ENCODE measurements at regions not wholly inside any gene's neighbourhood (a gene's known extent, or its start where the extent isn't known, plus 50 kb on each side); places are given as distances from the start of the nearest gene placed in this dataset.

DNA sequence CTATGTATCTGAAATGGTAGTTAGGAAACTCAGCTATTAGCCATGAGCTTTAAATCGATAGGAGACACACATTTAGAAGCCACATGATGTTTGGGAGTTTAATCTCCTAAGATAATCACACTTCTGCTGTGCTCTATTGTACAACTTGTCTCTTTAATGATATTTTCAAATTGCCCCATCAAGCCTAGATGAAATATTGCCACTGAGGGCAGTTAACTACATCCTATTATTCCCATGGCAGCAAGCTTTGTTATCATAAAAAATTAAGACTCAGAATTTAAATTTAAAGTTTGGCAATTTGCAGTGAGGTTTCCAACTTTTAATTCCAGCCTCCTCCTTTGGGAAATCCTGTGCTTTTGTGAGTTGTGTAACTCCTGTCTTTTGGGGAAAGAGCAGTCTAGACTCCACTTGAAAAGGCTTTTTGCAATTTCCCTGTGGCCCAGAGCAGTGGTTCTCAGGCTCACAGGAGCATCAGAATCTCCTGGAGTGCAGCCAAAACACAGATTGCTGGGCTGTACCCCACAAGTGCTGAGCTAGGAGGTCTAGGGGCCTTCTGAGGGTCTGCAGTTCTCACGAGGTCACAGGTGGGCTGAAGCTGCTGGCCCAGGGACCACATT, 792.4 kb downstream of the QKI start:
- H3K4me3 ChIP-seq (ENCODE audit: low read depth in 1 of 2, low read length in 2 of 2): no peak overlapping the region
- no peak overlapping the region for H3K27ac ChIP-seq (ENCODE audit: low read depth, low read length)
- H3K9me3 ChIP-seq (ENCODE audit: control insufficient read depth in 1 of 2, low read length in 2 of 2): peaks cover 4 to 12% of the 10 kb centered on the region in 2 donors
- no peak overlapping the region for H3K9ac ChIP-seq (ENCODE audit: low read depth in 1 of 2, low read length in 2 of 2)
- H3K36me3 ChIP-seq (ENCODE audit: control insufficient read depth in 1 of 2, insufficient read depth in 2 of 2, low read length in 2 of 2): no peaks in the 10 kb centered on the region
- no peaks in the 10 kb centered on the region for H3K4me1 ChIP-seq (ENCODE audit: control insufficient read depth in 1 of 2, insufficient read depth in 2 of 2, low read length in 2 of 2)
- no peaks in the 10 kb centered on the region for H3K27me3 ChIP-seq (ENCODE audit: control insufficient read depth in 1 of 2, insufficient read depth in 2 of 2, low read length in 2 of 2)

DNA sequence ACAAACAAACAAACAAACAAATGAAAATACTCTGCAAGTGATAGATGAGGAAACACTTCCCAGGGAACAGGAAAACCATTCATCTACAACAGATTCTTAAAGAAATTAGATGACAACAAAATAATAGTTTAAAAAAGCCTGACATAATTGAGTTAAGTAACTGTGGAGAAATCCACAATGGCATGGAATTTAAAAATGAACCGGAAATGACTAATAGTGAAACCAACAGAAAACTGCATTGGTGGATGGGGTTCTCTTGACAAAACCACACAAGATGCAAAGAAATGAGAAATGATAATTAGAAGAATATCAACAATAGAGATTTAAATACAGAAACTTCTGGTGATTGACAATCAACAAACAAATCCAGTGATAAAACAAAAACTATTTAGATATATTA, 785.6 kb downstream of the QKI start:
- Histone ChIP-seq H3K27ac (ENCODE audit: low read depth, low read length) (no peak overlapping the region), H3K9me3 (ENCODE audit: control insufficient read depth in 1 of 2, low read length in 2 of 2) (peaks cover 0 to 8% of the 10 kb centered on the region in 2 donors), H3K36me3 (ENCODE audit: control insufficient read depth in 1 of 2, insufficient read depth in 2 of 2, low read length in 2 of 2) (no peaks in the 10 kb centered on the region), H3K4me3 (ENCODE audit: low read depth in 1 of 2, low read length in 2 of 2) (no peak overlapping the region), H3K4me1 (ENCODE audit: control insufficient read depth in 1 of 2, insufficient read depth in 2 of 2, low read length in 2 of 2) (no peaks in the 10 kb centered on the region), H3K27me3 (ENCODE audit: control insufficient read depth in 1 of 2, insufficient read depth in 2 of 2, low read length in 2 of 2) (no peaks in the 10 kb centered on the region), H3K9ac (ENCODE audit: low read depth in 1 of 2, low read length in 2 of 2) (no peak overlapping the region)

DNA sequence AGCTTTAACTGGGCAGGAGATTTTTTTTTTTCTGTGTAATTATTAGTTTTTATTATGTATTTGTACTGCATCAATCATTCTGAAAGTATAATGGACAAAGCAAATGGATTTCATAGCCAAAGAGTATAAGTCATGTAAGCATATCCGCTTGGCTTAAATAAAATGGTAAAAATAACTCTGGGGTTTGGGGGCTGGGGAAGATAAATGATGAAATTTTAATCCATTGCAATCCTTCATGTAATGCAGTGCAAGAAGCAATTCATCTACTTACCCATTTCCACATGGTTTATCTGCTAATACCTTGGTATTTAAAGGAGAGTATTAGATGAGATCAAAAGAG, 781.4 kb downstream of the QKI start:
- Histone ChIP-seq H3K4me1 (ENCODE audit: control insufficient read depth in 1 of 2, insufficient read depth in 2 of 2, low read length in 2 of 2) (no peaks in the 10 kb centered on the region), H3K9ac (ENCODE audit: low read depth in 1 of 2, low read length in 2 of 2) (no peak overlapping the region), H3K27ac (ENCODE audit: low read depth, low read length) (no peak overlapping the region), H3K36me3 (ENCODE audit: control insufficient read depth in 1 of 2, insufficient read depth in 2 of 2, low read length in 2 of 2) (no peaks in the 10 kb centered on the region), H3K9me3 (ENCODE audit: control insufficient read depth in 1 of 2, low read length in 2 of 2) (peaks cover 0 to 7% of the 10 kb centered on the region in 2 donors), H3K4me3 (ENCODE audit: low read depth in 1 of 2, low read length in 2 of 2) (no peak overlapping the region), H3K27me3 (ENCODE audit: control insufficient read depth in 1 of 2, insufficient read depth in 2 of 2, low read length in 2 of 2) (no peaks in the 10 kb centered on the region)

DNA sequence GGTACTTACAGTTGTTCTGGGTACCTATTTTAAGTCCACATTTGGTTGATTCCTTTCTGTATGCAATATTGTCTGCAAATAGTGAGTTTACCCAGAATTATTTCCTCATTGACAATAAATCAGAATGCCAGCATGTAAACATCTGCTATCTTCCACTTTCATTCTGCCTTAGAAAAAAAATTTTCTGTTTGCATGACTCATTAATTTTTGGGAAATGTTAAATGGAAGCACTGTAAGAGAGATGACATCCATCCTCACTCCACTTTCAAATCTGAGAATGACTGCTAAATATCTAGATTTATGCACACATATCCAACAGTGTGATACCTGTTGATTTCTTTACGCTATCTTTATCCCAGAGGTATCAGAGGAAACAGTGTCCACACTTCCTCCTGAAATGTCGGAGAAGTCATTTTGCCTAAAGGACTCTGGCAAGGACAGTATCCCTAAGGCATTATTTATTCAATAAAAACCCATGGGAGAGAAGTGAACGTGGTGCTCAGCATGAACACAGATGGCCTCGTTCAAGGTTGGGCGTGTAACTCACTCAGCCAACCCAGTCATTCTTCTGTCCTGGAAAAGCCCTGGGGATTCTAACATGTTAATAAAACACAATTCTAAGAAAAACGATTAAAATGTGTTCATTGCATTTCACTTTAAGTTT, 780.9 kb downstream of the QKI start:
- no peaks in the 10 kb centered on the region for H3K36me3 ChIP-seq (ENCODE audit: control insufficient read depth in 1 of 2, insufficient read depth in 2 of 2, low read length in 2 of 2)
- H3K9ac ChIP-seq (ENCODE audit: low read depth in 1 of 2, low read length in 2 of 2): no peak overlapping the region
- no peak overlapping the region for H3K4me3 ChIP-seq (ENCODE audit: low read depth in 1 of 2, low read length in 2 of 2)
- H3K27me3 ChIP-seq (ENCODE audit: control insufficient read depth in 1 of 2, insufficient read depth in 2 of 2, low read length in 2 of 2): no peaks in the 10 kb centered on the region
- H3K9me3 ChIP-seq (ENCODE audit: control insufficient read depth in 1 of 2, low read length in 2 of 2): peaks cover 0 to 4% of the 10 kb centered on the region in 2 donors
- H3K27ac ChIP-seq (ENCODE audit: low read depth, low read length): no peak overlapping the region
- H3K4me1 ChIP-seq (ENCODE audit: control insufficient read depth in 1 of 2, insufficient read depth in 2 of 2, low read length in 2 of 2): no peaks in the 10 kb centered on the region

DNA sequence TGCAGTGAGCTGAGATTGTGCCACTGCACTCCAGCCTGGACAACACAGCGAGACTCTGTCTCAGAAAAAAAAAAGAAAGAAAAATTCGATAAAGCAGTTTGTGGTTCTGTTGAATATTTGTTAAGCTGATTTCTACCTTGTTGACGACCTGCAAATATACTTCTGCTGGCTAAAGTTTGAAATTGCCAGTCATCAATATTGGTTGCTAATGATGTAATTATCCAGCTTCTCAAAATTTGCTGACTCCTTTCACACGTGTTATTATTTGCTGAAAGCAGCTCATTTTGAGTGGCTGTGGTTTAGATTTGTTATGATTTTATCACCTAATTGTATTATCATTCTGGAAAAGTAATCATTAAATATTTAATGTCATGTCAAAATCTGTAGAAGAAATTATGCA, 774.3 kb downstream of the QKI start:
- no peak overlapping the region for H3K4me3 ChIP-seq (ENCODE audit: low read depth in 1 of 2, low read length in 2 of 2)
- H3K36me3 ChIP-seq (ENCODE audit: control insufficient read depth in 1 of 2, insufficient read depth in 2 of 2, low read length in 2 of 2): no peaks in the 10 kb centered on the region
- no peaks in the 10 kb centered on the region for H3K4me1 ChIP-seq (ENCODE audit: control insufficient read depth in 1 of 2, insufficient read depth in 2 of 2, low read length in 2 of 2)
- no peak overlapping the region for H3K9ac ChIP-seq (ENCODE audit: low read depth in 1 of 2, low read length in 2 of 2)
- H3K9me3 ChIP-seq (ENCODE audit: control insufficient read depth in 1 of 2, low read length in 2 of 2): peaks cover 0 to 2% of the 10 kb centered on the region in 2 donors
- no peak overlapping the region for H3K27ac ChIP-seq (ENCODE audit: low read depth, low read length)
- no peaks in the 10 kb centered on the region for H3K27me3 ChIP-seq (ENCODE audit: control insufficient read depth in 1 of 2, insufficient read depth in 2 of 2, low read length in 2 of 2)

DNA sequence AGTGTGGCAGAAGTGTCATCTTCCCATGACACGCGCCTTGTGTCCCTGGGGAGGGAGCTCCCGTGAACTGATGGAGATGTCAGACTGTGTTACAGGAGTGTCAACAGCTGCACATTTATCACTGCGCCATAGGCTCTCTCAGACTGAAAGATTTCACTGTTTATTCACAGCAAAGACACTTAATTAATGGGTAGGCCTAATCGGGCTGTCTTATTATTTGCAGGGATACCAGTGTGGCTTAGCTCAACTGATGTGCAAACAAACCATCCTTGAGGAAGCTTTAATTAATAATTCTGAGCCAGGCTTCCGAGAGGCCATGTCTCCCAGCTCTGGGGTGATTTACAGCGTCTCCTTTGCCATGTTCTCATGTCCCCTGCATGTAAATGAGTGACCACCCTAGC, 771.0 kb downstream of the QKI start:
- peaks cover 0 to 2% of the 10 kb centered on the region in 2 donors for H3K9me3 ChIP-seq (ENCODE audit: control insufficient read depth in 1 of 2, low read length in 2 of 2)
- H3K4me1 ChIP-seq (ENCODE audit: control insufficient read depth in 1 of 2, insufficient read depth in 2 of 2, low read length in 2 of 2): no peaks in the 10 kb centered on the region
- no peak overlapping the region for H3K4me3 ChIP-seq (ENCODE audit: low read depth in 1 of 2, low read length in 2 of 2)
- no peaks in the 10 kb centered on the region for H3K36me3 ChIP-seq (ENCODE audit: control insufficient read depth in 1 of 2, insufficient read depth in 2 of 2, low read length in 2 of 2)
- H3K27ac ChIP-seq (ENCODE audit: low read depth, low read length): no peak overlapping the region
- H3K27me3 ChIP-seq (ENCODE audit: control insufficient read depth in 1 of 2, insufficient read depth in 2 of 2, low read length in 2 of 2): no peaks in the 10 kb centered on the region
- no peak overlapping the region for H3K9ac ChIP-seq (ENCODE audit: low read depth in 1 of 2, low read length in 2 of 2)

DNA sequence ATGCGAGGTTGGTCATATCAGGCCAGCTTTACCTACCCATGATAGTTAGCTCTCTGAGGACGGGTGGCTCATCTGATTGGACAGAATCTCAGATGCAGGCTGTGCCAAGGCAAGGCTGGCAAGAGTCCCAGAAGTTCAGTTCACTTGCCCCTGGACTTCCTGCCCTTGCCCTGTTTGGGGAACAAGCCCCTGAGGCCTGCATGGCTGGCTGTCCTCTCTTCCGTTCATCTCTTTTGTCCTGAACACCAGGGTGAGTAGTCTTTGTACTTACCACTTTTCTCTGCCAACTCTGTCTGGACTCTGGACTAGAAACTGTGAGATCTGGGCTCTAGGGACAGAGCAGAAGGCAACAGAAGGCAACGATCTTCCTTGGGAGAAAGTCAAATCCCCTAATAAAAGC, 769.9 kb downstream of the QKI start:
- no peak overlapping the region for H3K27ac ChIP-seq (ENCODE audit: low read depth, low read length)
- H3K27me3 ChIP-seq (ENCODE audit: control insufficient read depth in 1 of 2, insufficient read depth in 2 of 2, low read length in 2 of 2): no peaks in the 10 kb centered on the region
- H3K4me3 ChIP-seq (ENCODE audit: low read depth in 1 of 2, low read length in 2 of 2): no peak overlapping the region
- H3K4me1 ChIP-seq (ENCODE audit: control insufficient read depth in 1 of 2, insufficient read depth in 2 of 2, low read length in 2 of 2): no peaks in the 10 kb centered on the region
- peaks cover 0 to 2% of the 10 kb centered on the region in 2 donors for H3K9me3 ChIP-seq (ENCODE audit: control insufficient read depth in 1 of 2, low read length in 2 of 2)
- no peak overlapping the region for H3K9ac ChIP-seq (ENCODE audit: low read depth in 1 of 2, low read length in 2 of 2)
- no peaks in the 10 kb centered on the region for H3K36me3 ChIP-seq (ENCODE audit: control insufficient read depth in 1 of 2, insufficient read depth in 2 of 2, low read length in 2 of 2)

DNA sequence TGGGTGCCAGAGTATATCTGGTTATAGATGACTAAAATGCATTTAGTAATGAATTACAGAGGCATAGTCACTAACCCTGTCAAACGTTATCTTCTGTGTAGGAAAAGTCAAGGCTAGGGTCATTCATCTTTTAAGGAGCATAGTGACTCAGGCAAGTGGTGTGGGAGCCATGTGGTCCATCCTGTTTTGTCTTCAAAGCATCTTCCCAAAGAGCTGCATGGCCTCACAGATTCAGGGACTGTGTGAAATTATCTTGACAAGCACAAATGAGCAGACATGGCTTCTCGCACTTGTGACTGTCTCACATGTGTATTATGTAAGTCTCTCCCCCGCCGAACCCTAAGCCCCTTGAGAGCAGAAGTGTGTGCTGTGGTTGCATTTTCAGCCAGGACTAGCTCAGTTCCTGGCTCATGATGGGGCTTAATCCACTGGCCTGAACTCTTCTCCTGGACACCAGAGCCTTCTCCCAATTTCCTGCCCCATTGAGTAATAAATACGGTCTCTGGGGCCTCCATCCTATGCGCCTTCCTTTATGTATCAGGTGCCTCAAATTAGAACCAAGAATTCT, 769.1 kb downstream of the QKI start:
- no peak overlapping the region for H3K9ac ChIP-seq (ENCODE audit: low read depth in 1 of 2, low read length in 2 of 2)
- no peaks in the 10 kb centered on the region for H3K4me1 ChIP-seq (ENCODE audit: control insufficient read depth in 1 of 2, insufficient read depth in 2 of 2, low read length in 2 of 2)
- no peak overlapping the region for H3K27ac ChIP-seq (ENCODE audit: low read depth, low read length)
- no peaks in the 10 kb centered on the region for H3K36me3 ChIP-seq (ENCODE audit: control insufficient read depth in 1 of 2, insufficient read depth in 2 of 2, low read length in 2 of 2)
- H3K9me3 ChIP-seq (ENCODE audit: control insufficient read depth in 1 of 2, low read length in 2 of 2): peaks cover 0 to 2% of the 10 kb centered on the region in 2 donors
- no peak overlapping the region for H3K4me3 ChIP-seq (ENCODE audit: low read depth in 1 of 2, low read length in 2 of 2)
- H3K27me3 ChIP-seq (ENCODE audit: control insufficient read depth in 1 of 2, insufficient read depth in 2 of 2, low read length in 2 of 2): no peaks in the 10 kb centered on the region

DNA sequence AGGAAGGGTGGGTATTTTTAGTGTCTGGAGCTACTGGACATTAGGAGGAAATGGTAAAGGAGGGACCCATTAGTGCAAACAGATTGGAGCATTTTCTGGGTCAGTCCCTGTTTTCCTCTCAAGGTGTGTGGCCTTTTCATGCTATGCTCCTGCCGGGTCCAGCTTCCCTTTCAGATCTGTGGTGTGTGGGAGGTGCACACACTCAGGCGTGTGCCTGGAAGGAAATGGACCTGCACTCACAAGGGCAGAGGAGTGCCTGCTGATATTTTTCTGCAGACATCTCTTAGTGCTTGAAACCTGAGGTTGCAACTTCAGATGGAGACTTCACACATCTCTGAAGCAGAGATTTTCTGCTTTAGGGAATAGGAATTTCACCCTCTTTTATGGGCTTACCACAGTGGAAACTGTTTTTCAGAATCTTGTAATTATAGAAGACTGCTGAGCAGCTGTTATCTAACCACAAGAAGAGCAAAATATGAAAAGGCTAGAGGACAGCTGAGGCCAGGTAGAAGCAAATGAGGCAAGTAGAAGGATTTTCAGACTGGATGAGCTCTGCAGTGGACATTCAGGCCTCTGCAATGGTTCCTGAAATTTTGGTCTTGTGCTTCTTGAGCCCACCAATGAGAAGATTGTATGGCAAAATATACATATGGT, 764.3 kb downstream of the QKI start:
- Histone ChIP-seq H3K36me3 (ENCODE audit: control insufficient read depth in 1 of 2, insufficient read depth in 2 of 2, low read length in 2 of 2) (no peaks in the 10 kb centered on the region), H3K27ac (ENCODE audit: low read depth, low read length) (no peak overlapping the region), H3K9ac (ENCODE audit: low read depth in 1 of 2, low read length in 2 of 2) (no peak overlapping the region)

DNA sequence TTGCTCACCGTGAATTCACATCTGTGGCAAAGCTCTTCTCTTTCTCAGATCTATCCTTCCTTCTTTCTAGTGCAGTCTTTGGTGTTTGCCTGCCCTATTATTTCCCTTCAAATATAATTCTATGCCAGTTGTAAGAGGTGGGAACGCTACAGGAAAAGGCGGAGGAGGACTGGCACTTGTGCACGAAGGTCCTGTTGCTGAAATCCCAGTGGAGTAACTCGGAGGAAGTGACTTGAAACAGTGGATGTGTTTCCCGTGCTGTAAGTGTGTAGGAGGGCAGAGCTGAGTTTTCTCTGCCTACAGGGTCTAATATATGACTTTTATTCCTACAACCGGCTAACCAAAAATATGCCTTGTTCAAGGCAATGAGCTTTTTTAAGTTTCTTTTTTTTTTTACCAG, 754.8 kb downstream of the QKI start:
- H3K9ac ChIP-seq (ENCODE audit: low read depth in 1 of 2, low read length in 2 of 2): no peak overlapping the region
- H3K36me3 ChIP-seq (ENCODE audit: control insufficient read depth in 1 of 2, insufficient read depth in 2 of 2, low read length in 2 of 2): no peaks in the 10 kb centered on the region
- H3K4me3 ChIP-seq (ENCODE audit: low read depth in 1 of 2, low read length in 2 of 2): no peak overlapping the region
- H3K4me1 ChIP-seq (ENCODE audit: control insufficient read depth in 1 of 2, insufficient read depth in 2 of 2, low read length in 2 of 2): no peaks in the 10 kb centered on the region
- peaks cover 8 to 16% of the 10 kb centered on the region in 2 donors for H3K9me3 ChIP-seq (ENCODE audit: control insufficient read depth in 1 of 2, low read length in 2 of 2)
- no peaks in the 10 kb centered on the region for H3K27me3 ChIP-seq (ENCODE audit: control insufficient read depth in 1 of 2, insufficient read depth in 2 of 2, low read length in 2 of 2)
- no peak overlapping the region for H3K27ac ChIP-seq (ENCODE audit: low read depth, low read length)

More for the DNA sequence above, 764.3 kb downstream of the QKI start:
- Histone ChIP-seq H3K27me3 (ENCODE audit: control insufficient read depth in 1 of 2, insufficient read depth in 2 of 2, low read length in 2 of 2) (no peaks in the 10 kb centered on the region), H3K9me3 (ENCODE audit: control insufficient read depth in 1 of 2, low read length in 2 of 2) (no peaks in the 10 kb centered on the region), H3K4me3 (ENCODE audit: low read depth in 1 of 2, low read length in 2 of 2) (no peak overlapping the region), H3K4me1 (ENCODE audit: control insufficient read depth in 1 of 2, insufficient read depth in 2 of 2, low read length in 2 of 2) (no peaks in the 10 kb centered on the region)
